Body of pancreas (tissue), 4 donors: ENCODE measurements at regions not wholly inside any gene's neighbourhood (a gene's known extent, or its start where the extent isn't known, plus 50 kb on each side); places are given as distances from the start of the nearest gene placed in this dataset.

Experiments
- POLR2A ChIP-seq, 3 donors: fragments of 450-650 bp; IDR thresholded peaks; one replicate each; pipeline ENCODE4 v1.6.1; 2016; ENCODE audit warnings: antibody characterized with exemption in 3 of 3, mild to moderate bottlenecking in 2 of 3
- TF ChIP-seq, protein P1 (sequence below), 7 experiments: fragments of 450-650 bp in 4 of 7; fragments of 200-600 bp in 3 of 7; sonication (generic) in 3 of 7; IDR thresholded peaks; one replicate each; pipeline ENCODE4 v1.5.1; 2016 to 2019; ENCODE audit warnings: antibody characterized with exemption in 7 of 7

DNA sequence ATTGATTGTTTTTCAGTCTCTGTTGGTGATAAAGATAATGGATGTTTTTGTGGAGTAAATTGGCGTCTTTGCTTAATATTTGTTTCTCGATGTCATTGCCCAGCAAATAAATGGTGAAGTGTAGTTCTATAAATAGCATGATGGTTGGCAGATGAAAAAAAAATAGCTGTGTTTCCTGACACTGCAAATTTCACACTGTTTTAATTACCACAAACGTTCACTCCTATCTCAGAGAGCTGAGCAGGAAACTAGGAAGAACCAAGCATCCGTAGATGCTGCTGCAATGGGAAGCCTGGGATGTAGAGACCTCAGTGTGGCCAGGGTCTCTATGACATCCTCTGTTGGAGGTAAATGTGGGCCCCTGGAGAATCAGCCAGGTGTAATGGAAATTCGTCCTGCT, 183.2 kb downstream of the CYRIA start:
- TF ChIP-seq, protein P1, sequence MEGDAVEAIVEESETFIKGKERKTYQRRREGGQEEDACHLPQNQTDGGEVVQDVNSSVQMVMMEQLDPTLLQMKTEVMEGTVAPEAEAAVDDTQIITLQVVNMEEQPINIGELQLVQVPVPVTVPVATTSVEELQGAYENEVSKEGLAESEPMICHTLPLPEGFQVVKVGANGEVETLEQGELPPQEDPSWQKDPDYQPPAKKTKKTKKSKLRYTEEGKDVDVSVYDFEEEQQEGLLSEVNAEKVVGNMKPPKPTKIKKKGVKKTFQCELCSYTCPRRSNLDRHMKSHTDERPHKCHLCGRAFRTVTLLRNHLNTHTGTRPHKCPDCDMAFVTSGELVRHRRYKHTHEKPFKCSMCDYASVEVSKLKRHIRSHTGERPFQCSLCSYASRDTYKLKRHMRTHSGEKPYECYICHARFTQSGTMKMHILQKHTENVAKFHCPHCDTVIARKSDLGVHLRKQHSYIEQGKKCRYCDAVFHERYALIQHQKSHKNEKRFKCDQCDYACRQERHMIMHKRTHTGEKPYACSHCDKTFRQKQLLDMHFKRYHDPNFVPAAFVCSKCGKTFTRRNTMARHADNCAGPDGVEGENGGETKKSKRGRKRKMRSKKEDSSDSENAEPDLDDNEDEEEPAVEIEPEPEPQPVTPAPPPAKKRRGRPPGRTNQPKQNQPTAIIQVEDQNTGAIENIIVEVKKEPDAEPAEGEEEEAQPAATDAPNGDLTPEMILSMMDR (IDR thresholded peaks at IDR 0.05), result no peak
- TF ChIP-seq POLR2A (IDR thresholded peaks at IDR 0.05), result no peak
